Psoas muscle (tissue), 7 donors: ENCODE measurements at regions not wholly inside any gene's neighbourhood (a gene's known extent, or its start where the extent isn't known, plus 50 kb on each side); places are given as distances from the start of the nearest gene placed in this dataset.

Experiments used
- ATAC-seq, 4 donors: fragments of 200-7000 bp; cut with Tn5 transposase; one replicate each; pipeline ENCODE4 v1.9.1; 2020; ENCODE audit warnings: moderate library complexity in 3 of 4, mild to moderate bottlenecking in 2 of 4
- DNase-seq, 2 donors: peaks; one replicate each; pipeline ENCODE4 v3.0.0-alpha.2; 2020
- H3K27ac ChIP-seq: fragments of 200-600 bp; one replicate; pipeline ENCODE4 v1.8.0; 2022
- H3K27me3 ChIP-seq, 3 donors: fragments of 200-600 bp in 1 of 3; one replicate each; pipeline versions ENCODE4 v1.6.1 to v1.8.0; 2013 to 2022; ENCODE audit warnings: low read length in 2 of 3, mild to moderate bottlenecking in 2 of 3, moderate library complexity in 1 of 3; ENCODE audit not compliant: insufficient read depth in 3 of 3
- H3K36me3 ChIP-seq, 2 donors: fragments of 200-600 bp in 1 of 2; one replicate each; pipeline versions ENCODE4 v1.6.1 to v1.8.0; 2013 to 2022; ENCODE audit warnings: low read depth in 1 of 2, mild to moderate bottlenecking in 1 of 2, moderate library complexity in 1 of 2; ENCODE audit not compliant: insufficient read depth in 1 of 2
- H3K4me1 ChIP-seq: fragments of 200-600 bp; one replicate; pipeline ENCODE4 v1.8.0; 2022
- H3K4me3 ChIP-seq: fragments of 200-600 bp; one replicate; pipeline ENCODE4 v1.8.0; 2022; ENCODE audit warnings: mild to moderate bottlenecking
- H3K9me3 ChIP-seq: fragments of 200-600 bp; one replicate; pipeline ENCODE4 v1.8.0; 2022
- WGBS, 3 donors: extraction: QIAGEN DNeasy Blood & Tissue Kit; methylation state at CpG; one replicate each; pipeline versions ENCODE4 v1.1.6 to v1.1.7; 2013; 5-methylcytosine and 5-hydroxymethylcytosine counted together
- intact Hi-C, 2 donors: fragments of 100-400 bp; cut with DNase I; formaldehyde crosslinking; loops; one replicate each; pipeline versions ENCODE4 v1.11.0 to v1.14.2; 2022
- TF ChIP-seq, protein P1 (sequence below): fragments of 200-600 bp; IDR thresholded peaks from one replicate; pipeline ENCODE4 v1.8.0; 2022; ENCODE audit warnings: antibody characterized with exemption
- donor health status: healthy with polysubstance abuse.
- donor health status: DM: no; HTN: no; CAD: no; lungs with moderate emphysema.
- donor health status: Bipolar disorder and iron deficiency.
- donor health status: healthy.
- donor health status: DM: yes; HTN: yes; CAD: no.
- donor health status: DM: no; HTN: no; CAD: no.
- donor health status: DM: yes; HTN: yes; CAD: no.

DNA sequence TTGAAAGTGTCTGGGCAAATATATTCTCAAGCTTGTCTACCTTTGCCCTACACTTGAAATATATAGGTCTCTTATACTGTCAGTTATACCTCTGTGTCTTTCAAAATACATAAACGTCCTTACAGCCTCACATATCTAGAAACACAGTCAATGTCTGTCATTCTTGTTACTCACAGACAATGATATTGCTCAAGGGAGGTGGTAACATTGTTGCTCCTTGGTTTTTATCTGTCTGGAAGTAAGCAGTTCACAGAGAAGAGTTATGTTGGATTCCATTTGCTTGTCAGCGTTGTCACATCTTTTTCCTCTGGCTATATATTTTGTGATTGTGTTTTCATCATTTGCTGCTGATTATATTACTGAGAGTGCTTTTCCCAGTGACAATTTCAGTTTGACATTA lies 1528.9 kb downstream of the PCDH7 start:
- Histone ChIP-seq H3K4me1 (no peaks in the 10 kb centered on the region), H3K36me3 (no peaks in the 10 kb centered on the region), H3K4me3 (no peak overlapping the region), H3K27me3 (no peaks in the 10 kb centered on the region), H3K27ac (no peak overlapping the region), H3K9me3 (no peaks in the 10 kb centered on the region)
- 63 to 65% (median 64%) methylated on average over 2 of the region's 2 CpGs for WGBS, 3 donors
- ATAC-seq (no peak), DNase-seq (no peak)
- intact Hi-C loops: no loop called here
- TF ChIP-seq, protein P1, sequence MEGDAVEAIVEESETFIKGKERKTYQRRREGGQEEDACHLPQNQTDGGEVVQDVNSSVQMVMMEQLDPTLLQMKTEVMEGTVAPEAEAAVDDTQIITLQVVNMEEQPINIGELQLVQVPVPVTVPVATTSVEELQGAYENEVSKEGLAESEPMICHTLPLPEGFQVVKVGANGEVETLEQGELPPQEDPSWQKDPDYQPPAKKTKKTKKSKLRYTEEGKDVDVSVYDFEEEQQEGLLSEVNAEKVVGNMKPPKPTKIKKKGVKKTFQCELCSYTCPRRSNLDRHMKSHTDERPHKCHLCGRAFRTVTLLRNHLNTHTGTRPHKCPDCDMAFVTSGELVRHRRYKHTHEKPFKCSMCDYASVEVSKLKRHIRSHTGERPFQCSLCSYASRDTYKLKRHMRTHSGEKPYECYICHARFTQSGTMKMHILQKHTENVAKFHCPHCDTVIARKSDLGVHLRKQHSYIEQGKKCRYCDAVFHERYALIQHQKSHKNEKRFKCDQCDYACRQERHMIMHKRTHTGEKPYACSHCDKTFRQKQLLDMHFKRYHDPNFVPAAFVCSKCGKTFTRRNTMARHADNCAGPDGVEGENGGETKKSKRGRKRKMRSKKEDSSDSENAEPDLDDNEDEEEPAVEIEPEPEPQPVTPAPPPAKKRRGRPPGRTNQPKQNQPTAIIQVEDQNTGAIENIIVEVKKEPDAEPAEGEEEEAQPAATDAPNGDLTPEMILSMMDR: no peak

DNA sequence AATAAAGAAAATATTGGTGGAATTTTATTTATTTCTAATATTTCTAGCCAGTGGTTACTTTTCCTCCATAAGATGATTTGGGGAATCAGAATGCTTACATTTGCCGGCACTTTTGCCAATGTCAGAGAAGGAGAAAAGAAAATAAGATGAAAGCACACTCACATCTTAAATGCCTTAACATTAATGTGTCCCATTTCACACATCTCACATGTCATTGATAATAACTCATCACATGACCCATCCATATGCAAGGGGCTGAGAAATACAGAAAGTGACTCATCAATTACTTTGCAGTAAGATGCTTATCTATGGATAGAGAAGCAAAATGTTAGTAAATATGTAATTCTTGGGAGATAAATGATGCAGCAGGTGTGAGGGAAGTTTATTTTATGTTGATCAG lies 1531.0 kb downstream of the PCDH7 start:
- 92 to 95% (median 95%) methylated on average over 1 of the region's 1 CpG for WGBS, 3 donors
- Histone ChIP-seq H3K4me3 (no peak overlapping the region), H3K27ac (no peak overlapping the region), H3K27me3 (no peaks in the 10 kb centered on the region), H3K4me1 (no peaks in the 10 kb centered on the region), H3K36me3 (no peaks in the 10 kb centered on the region), H3K9me3 (no peaks in the 10 kb centered on the region)
- no peak for DNase-seq
- intact Hi-C loops: no loop called here
- no peak for ATAC-seq
- TF ChIP-seq, protein P1: no peak

DNA sequence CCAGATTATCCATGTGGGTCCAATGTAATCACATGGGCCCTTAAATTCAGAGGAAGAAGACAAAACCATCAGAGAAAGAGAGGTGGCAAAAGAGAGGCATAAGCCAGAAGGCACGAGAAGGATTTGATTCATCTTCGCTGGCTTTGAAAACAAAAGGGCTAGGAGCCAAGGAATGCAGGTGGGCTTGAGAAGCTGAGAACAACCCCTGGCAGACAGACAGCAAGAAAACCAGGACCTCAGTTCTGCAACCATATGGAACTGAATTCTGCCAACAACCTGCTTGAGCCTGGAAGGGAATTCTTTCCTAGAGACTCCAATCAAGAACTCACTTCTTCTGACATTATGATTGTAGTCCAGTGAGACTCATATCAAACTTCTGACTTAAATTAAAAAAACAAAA lies 1531.8 kb downstream of the PCDH7 start:
- no peaks in the 10 kb centered on the region for H3K27me3 ChIP-seq
- H3K4me3 ChIP-seq: no peak overlapping the region
- no peaks in the 10 kb centered on the region for H3K36me3 ChIP-seq
- DNase-seq (no peak), ATAC-seq (no peak)
- TF ChIP-seq, protein P1: no peak
- intact Hi-C loops: no loop called here
- no peaks in the 10 kb centered on the region for H3K9me3 ChIP-seq
- no peaks in the 10 kb centered on the region for H3K4me1 ChIP-seq
- no peak overlapping the region for H3K27ac ChIP-seq
- 20 to 48% (median 33%) methylated on average over 2 of the region's 2 CpGs for WGBS, 3 donors

DNA sequence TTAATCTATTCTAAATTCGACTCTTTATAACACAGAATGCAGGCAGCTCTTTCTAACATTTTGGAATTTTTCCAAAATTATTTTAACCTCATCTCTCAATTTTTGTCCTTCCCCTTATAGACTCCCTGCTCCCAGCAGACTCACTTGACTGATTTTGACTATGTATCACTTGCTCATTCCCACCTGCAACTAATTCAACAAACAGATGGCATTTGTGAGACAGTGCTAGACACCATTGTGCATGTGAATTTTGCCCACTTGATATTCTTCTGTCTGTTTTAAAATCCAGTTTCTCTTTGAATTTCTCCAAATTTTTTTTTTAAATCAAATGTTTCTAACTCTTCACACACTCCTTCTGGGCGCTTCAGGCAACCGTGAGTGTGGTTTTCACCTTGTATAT lies 1534.0 kb downstream of the PCDH7 start:
- Histone ChIP-seq H3K36me3 (no peaks in the 10 kb centered on the region), H3K4me1 (no peaks in the 10 kb centered on the region), H3K27me3 (no peaks in the 10 kb centered on the region), H3K9me3 (no peaks in the 10 kb centered on the region), H3K27ac (no peak overlapping the region), H3K4me3 (no peak overlapping the region)
- DNase-seq: no peak
- WGBS, 3 donors: 62 to 78% (median 66%) methylated on average over 3 of the region's 3 CpGs
- TF ChIP-seq, protein P1: no peak
- intact Hi-C loops: no loop called here
- no peak for ATAC-seq

DNA sequence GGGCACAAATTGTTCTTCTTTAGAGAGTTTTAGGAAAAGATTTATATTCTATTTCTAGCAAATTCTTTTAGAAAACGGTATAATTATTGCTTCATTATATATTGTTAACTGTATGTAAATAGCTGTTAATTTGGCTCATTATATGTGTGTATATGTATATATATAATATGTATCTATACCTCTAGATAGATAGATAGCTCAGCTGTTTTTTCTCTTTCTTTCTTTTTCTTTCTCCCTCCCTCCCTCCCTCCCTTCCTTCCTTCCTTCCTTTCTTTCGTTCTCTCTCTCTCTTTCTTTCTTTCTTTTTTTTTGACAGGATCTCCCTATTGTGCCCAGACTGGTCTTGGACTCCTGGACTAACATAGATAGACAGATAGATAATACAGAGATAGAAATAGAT lies 1538.8 kb downstream of the PCDH7 start:
- H3K27ac ChIP-seq: no peak overlapping the region
- no peaks in the 10 kb centered on the region for H3K27me3 ChIP-seq
- no peaks in the 10 kb centered on the region for H3K4me1 ChIP-seq
- no peak overlapping the region for H3K4me3 ChIP-seq
- TF ChIP-seq, protein P1: no peak
- ATAC-seq (no peak), DNase-seq (no peak)
- H3K9me3 ChIP-seq: no peaks in the 10 kb centered on the region
- WGBS, 3 donors: 68 to 82% (median 81%) methylated on average over 2 of the region's 2 CpGs
- no peaks in the 10 kb centered on the region for H3K36me3 ChIP-seq
- intact Hi-C loops: no loop called here
